GM23338 (cell line): ENCODE measurements at regions not wholly inside any gene's neighbourhood (a gene's known extent, or its start where the extent isn't known, plus 50 kb on each side); places are given as distances from the start of the nearest gene placed in this dataset.

Source experiments
- ATAC-seq: fragments of 200-7000 bp; cut with Tn5 transposase; 3 replicates; pipeline ENCODE4 v1.9.1; 2020
- DNase-seq: peaks from one replicate; pipeline ENCODE4 v3.0.0-alpha.2; 2015; ENCODE audit warnings: low spot score
- H2AFZ ChIP-seq: fragments of 200-600 bp; sonication (generic); 2 replicates; pipeline ENCODE4 v1.8.0; 2016; ENCODE audit warnings: antibody characterized with exemption, mild to moderate bottlenecking, moderate library complexity
- H3F3A ChIP-seq: fragments of 200-600 bp; sonication (generic); replicated peaks from 2 replicates; pipeline ENCODE4 v1.8.0; 2017; ENCODE audit warnings: antibody characterized with exemption, mixed run types, low read depth
- H3K27ac ChIP-seq: fragments of 200-600 bp; sonication (generic); 2 replicates; pipeline ENCODE4 v1.6.1; 2016; ENCODE audit warnings: low read depth
- H3K27me3 ChIP-seq: fragments of 200-600 bp; sonication (generic); 2 replicates; pipeline ENCODE4 v1.8.0; 2016; ENCODE audit warnings: mild to moderate bottlenecking, mixed run types, moderate library complexity; ENCODE audit not compliant: insufficient read depth
- H3K36me3 ChIP-seq: fragments of 200-600 bp; sonication (generic); 2 replicates; pipeline ENCODE4 v1.8.0; 2016; ENCODE audit warnings: mild to moderate bottlenecking; ENCODE audit not compliant: insufficient read depth
- H3K4me1 ChIP-seq: fragments of 200-600 bp; sonication (generic); 2 replicates; pipeline ENCODE4 v1.8.0; 2016; ENCODE audit warnings: mild to moderate bottlenecking, moderate library complexity; ENCODE audit not compliant: insufficient read depth
- H3K4me2 ChIP-seq: fragments of 200-600 bp; sonication (generic); 2 replicates; pipeline ENCODE4 v1.7.1; 2017; ENCODE audit warnings: mixed run types
- H3K4me3 ChIP-seq: fragments of 200-600 bp; sonication (generic); 2 replicates; pipeline ENCODE4 v1.6.1; 2016; ENCODE audit warnings: mixed run types
- H3K79me2 ChIP-seq: fragments of 200-600 bp; sonication (generic); replicated peaks from 2 replicates; pipeline ENCODE4 v1.8.0; 2017; ENCODE audit warnings: mild to moderate bottlenecking; ENCODE audit not compliant: insufficient read depth
- H3K9me2 ChIP-seq: fragments of 200-600 bp; sonication (generic); 2 replicates; pipeline ENCODE4 v1.8.0; 2017; ENCODE audit not compliant: insufficient read depth
- H4K20me1 ChIP-seq: fragments of 200-600 bp; sonication (generic); replicated peaks from 2 replicates; pipeline ENCODE4 v1.8.0; 2017; ENCODE audit warnings: mild to moderate bottlenecking; ENCODE audit not compliant: insufficient read depth
- H3K27ac Mint-ChIP-seq: 2 replicates; pipeline ENCODE4 v1.8.0; 2020; ENCODE audit warnings: inconsistent platforms, mild to moderate bottlenecking, moderate library complexity, mixed read lengths
- H3K27me3 Mint-ChIP-seq: 3 replicates; pipeline ENCODE4 v1.8.0; 2022; ENCODE audit warnings: low read depth, mild to moderate bottlenecking, moderate library complexity, mixed read lengths, inconsistent platforms; ENCODE audit not compliant: insufficient read depth, poor library complexity
- H3K36me3 Mint-ChIP-seq: 3 replicates; pipeline ENCODE4 v1.8.0; 2021; ENCODE audit warnings: low read depth, mild to moderate bottlenecking, inconsistent platforms, moderate library complexity, mixed read lengths
- H3K4me1 Mint-ChIP-seq: 3 replicates; pipeline ENCODE4 v1.8.0; 2020; ENCODE audit warnings: mild to moderate bottlenecking, inconsistent platforms, mixed read lengths
- H3K4me3 Mint-ChIP-seq: 3 replicates; pipeline ENCODE4 v1.8.0; 2021; ENCODE audit warnings: moderate library complexity, mild to moderate bottlenecking, inconsistent platforms, mixed read lengths
- H3K9me3 Mint-ChIP-seq: 3 replicates; pipeline ENCODE4 v1.8.0; 2020; ENCODE audit warnings: moderate library complexity, mild to moderate bottlenecking, inconsistent platforms, mixed read lengths
- CREB1 ChIP-seq: fragments of 250-450 bp; sonication (Bioruptor Pico); IDR thresholded peaks from 2 replicates; pipeline ENCODE4 v1.5.0; 2020; ENCODE audit warnings: low read depth, mild to moderate bottlenecking, moderate library complexity
- CTCF ChIP-seq, 2 experiments: fragments of 200-600 bp in 1 of 2; sonication (generic) in 1 of 2; conservative IDR thresholded peaks; 2 replicates each; pipeline versions ENCODE4 v1.5.1 to v1.6.1; 2016 to 2017; ENCODE audit warnings: antibody characterized with exemption in 2 of 2, low read depth in 2 of 2, mild to moderate bottlenecking in 2 of 2, moderate library complexity in 1 of 2
- EZH2 ChIP-seq: fragments of 200-600 bp; sonication (generic); IDR thresholded peaks from one replicate; pipeline ENCODE4 v1.8.0; 2017; ENCODE audit warnings: antibody characterized with exemption, mild to moderate bottlenecking, low read depth; ENCODE audit not compliant: unreplicated experiment
- EZH2phosphoT487 ChIP-seq: fragments of 200-600 bp; sonication (generic); IDR thresholded peaks from one replicate; pipeline ENCODE4 v1.8.1; 2018; ENCODE audit warnings: antibody characterized with exemption; ENCODE audit not compliant: unreplicated experiment
- JUNB ChIP-seq: IDR thresholded peaks from one replicate; pipeline ENCODE4 v1.6.1; 2016; ENCODE audit warnings: antibody characterized with exemption; ENCODE audit not compliant: unreplicated experiment
- NANOG ChIP-seq: IDR thresholded peaks from 2 replicates; pipeline ENCODE4 v1.6.1; 2016; ENCODE audit warnings: antibody characterized with exemption, borderline replicate concordance
- POLR2AphosphoS5 ChIP-seq: IDR thresholded peaks from 2 replicates; pipeline ENCODE4 v1.6.1; 2016; ENCODE audit warnings: antibody characterized with exemption, low read depth
- REST ChIP-seq: IDR thresholded peaks from one replicate; pipeline ENCODE4 v1.6.1; 2018; ENCODE audit warnings: antibody characterized with exemption; ENCODE audit not compliant: unreplicated experiment
- STAT1 ChIP-seq: IDR thresholded peaks from one replicate; pipeline ENCODE4 v1.6.1; 2016; ENCODE audit warnings: antibody characterized with exemption; ENCODE audit not compliant: unreplicated experiment
- ZNF114 ChIP-seq: fragments of 250-450 bp; sonication (Bioruptor Pico); IDR thresholded peaks from 2 replicates; pipeline ENCODE4 v1.5.0; 2020; ENCODE audit warnings: mild to moderate bottlenecking, moderate library complexity
- ZNF331 ChIP-seq: fragments of 250-450 bp; sonication (Bioruptor Pico); IDR thresholded peaks from 2 replicates; pipeline ENCODE4 v1.5.0; 2020; ENCODE audit warnings: low read depth, mild to moderate bottlenecking, moderate library complexity
- ZNF462 ChIP-seq: fragments of 250-450 bp; sonication (Bioruptor Pico); IDR thresholded peaks from 2 replicates; pipeline ENCODE4 v1.5.0; 2020; ENCODE audit warnings: mild to moderate bottlenecking, moderate library complexity
- TF ChIP-seq, protein P1 (sequence below): IDR thresholded peaks from 2 replicates; pipeline ENCODE4 v1.6.1; 2016; ENCODE audit warnings: antibody characterized with exemption

GRCh38 chr10:128627811-128628210, 501.6 kb upstream of the MKI67 start:
- Histone ChIP-seq H3K4me3 (no peak overlapping the region), H4K20me1 (no peaks in the 10 kb centered on the region), H3K27ac (no peak overlapping the region), H3F3A (no peaks in the 10 kb centered on the region), H3K36me3 (no peaks in the 10 kb centered on the region), H3K27me3 (no peaks in the 10 kb centered on the region), H3K79me2 (no peaks in the 10 kb centered on the region), H3K4me2 (no peak overlapping the region), H3K9me2 (peaks cover 2% of the 10 kb centered on the region; the same call in 1 of the 2 replicates), H3K4me1 (peaks cover 12% of the 10 kb centered on the region; the same call in 1 of the 2 replicates), H2AFZ (no peak overlapping the region)
- Mint-ChIP-seq H3K4me3 (no peak overlapping the region), H3K4me1 (peaks cover 40% of the 10 kb centered on the region), H3K27me3 (peaks cover 18% of the 10 kb centered on the region), H3K9me3 (peaks cover 3% of the 10 kb centered on the region; the same call in 1 of the 3 replicates), H3K27ac (no peak overlapping the region), H3K36me3 (peaks cover 8% of the 10 kb centered on the region)
- no peak for ATAC-seq
- TF ChIP-seq POLR2AphosphoS5 (no peak), EZH2 (no peak), ZNF114 (CRISPR knock-in tag) (no peak), JUNB (no peak), NANOG (no peak), CREB1 (CRISPR knock-in tag) (no peak), REST (no peak), CTCF (conservative IDR thresholded peaks at IDR 0.05; ENCODE audit: low read depth in 2 of 2) (no peak), STAT1 (no peak), ZNF331 (CRISPR knock-in tag) (no peak), EZH2phosphoT487 (no peak), ZNF462 (CRISPR knock-in tag) (no peak)
- TF ChIP-seq, protein P1, sequence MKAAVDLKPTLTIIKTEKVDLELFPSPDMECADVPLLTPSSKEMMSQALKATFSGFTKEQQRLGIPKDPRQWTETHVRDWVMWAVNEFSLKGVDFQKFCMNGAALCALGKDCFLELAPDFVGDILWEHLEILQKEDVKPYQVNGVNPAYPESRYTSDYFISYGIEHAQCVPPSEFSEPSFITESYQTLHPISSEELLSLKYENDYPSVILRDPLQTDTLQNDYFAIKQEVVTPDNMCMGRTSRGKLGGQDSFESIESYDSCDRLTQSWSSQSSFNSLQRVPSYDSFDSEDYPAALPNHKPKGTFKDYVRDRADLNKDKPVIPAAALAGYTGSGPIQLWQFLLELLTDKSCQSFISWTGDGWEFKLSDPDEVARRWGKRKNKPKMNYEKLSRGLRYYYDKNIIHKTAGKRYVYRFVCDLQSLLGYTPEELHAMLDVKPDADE = no peak
- no peak for DNase-seq
